Subcutaneous abdominal adipose tissue (tissue), 5 donors: ENCODE measurements at regions not wholly inside any gene's neighbourhood (a gene's known extent, or its start where the extent isn't known, plus 50 kb on each side); places are given as distances from the start of the nearest gene placed in this dataset.
"Not testable (repeated sequence)": the region's sequence is repeated elsewhere in the genome, so short reads cannot be mapped to it uniquely, and the experiment has no call there.

Experiments used
- H3K27ac ChIP-seq: one replicate; pipeline ENCODE4 v1.7.0; 2013; ENCODE audit warnings: low read depth, mild to moderate bottlenecking, inconsistent platforms, low read length, moderate library complexity
- H3K27me3 ChIP-seq, 5 donors: one replicate each; pipeline ENCODE4 v1.7.0; 2013; ENCODE audit warnings: low read length in 5 of 5, inconsistent platforms in 1 of 5; ENCODE audit not compliant: control insufficient read depth in 5 of 5, insufficient read depth in 4 of 5
- H3K36me3 ChIP-seq, 5 donors: one replicate each; pipeline ENCODE4 v1.7.0; 2013; ENCODE audit warnings: low read length in 5 of 5; ENCODE audit not compliant: control insufficient read depth in 5 of 5, insufficient read depth in 5 of 5
- H3K4me1 ChIP-seq, 5 donors: one replicate each; pipeline ENCODE4 v1.7.0; 2013; ENCODE audit warnings: low read length in 5 of 5, mild to moderate bottlenecking in 3 of 5, moderate library complexity in 1 of 5; ENCODE audit not compliant: control insufficient read depth in 5 of 5, insufficient read depth in 5 of 5
- H3K4me3 ChIP-seq, 5 donors: one replicate each; pipeline ENCODE4 v1.7.0; 2013; ENCODE audit warnings: low read length in 5 of 5, low read depth in 1 of 5
- H3K9ac ChIP-seq, 5 donors: one replicate each; pipeline ENCODE4 v1.7.0; 2013; ENCODE audit warnings: low read length in 5 of 5, mild to moderate bottlenecking in 4 of 5, moderate library complexity in 3 of 5
- H3K9me3 ChIP-seq, 5 donors: one replicate each; pipeline ENCODE4 v1.7.0; 2013; ENCODE audit warnings: low read length in 5 of 5; ENCODE audit not compliant: control insufficient read depth in 5 of 5
- donor health status: healthy.
- donor health status: healthy.
- donor health status: healthy.
- donor health status: healthy.
- donor health status: healthy.

- Histone ChIP-seq H3K27me3 (peaks cover 0 to 2% (median 0%) of the 10 kb centered on the region in 5 donors), H3K27ac (no peak overlapping the region), H3K4me1 (no peaks in the 10 kb centered on the region), H3K9me3 (no peaks in the 10 kb centered on the region), H3K36me3 (no peaks in the 10 kb centered on the region), H3K4me3 (no peak overlapping the region), H3K9ac (no peak overlapping the region)
Measured at GRCh38 chr12:11976005-11976404, 94.7 kb upstream of the BCL2L14 start.

- H3K27me3 ChIP-seq = no peaks in the 10 kb centered on the region
- H3K36me3 ChIP-seq = no peaks in the 10 kb centered on the region
- no peaks in the 10 kb centered on the region for H3K9me3 ChIP-seq
- no peak overlapping the region for H3K9ac ChIP-seq
- no peak overlapping the region for H3K27ac ChIP-seq
- peaks cover 0 to 5% (median 0%) of the 10 kb centered on the region in 5 donors for H3K4me1 ChIP-seq
- no peak overlapping the region for H3K4me3 ChIP-seq
Measured at GRCh38 chr12:11978726-11979384, 91.9 kb upstream of the BCL2L14 start.

- H3K9me3 ChIP-seq = no peaks in the 10 kb centered on the region
- no peaks in the 10 kb centered on the region for H3K27me3 ChIP-seq
- H3K4me1 ChIP-seq = peaks cover 0 to 5% (median 0%) of the 10 kb centered on the region in 5 donors
- no peaks in the 10 kb centered on the region for H3K36me3 ChIP-seq
- no peak overlapping the region for H3K4me3 ChIP-seq
- no peak overlapping the region for H3K27ac ChIP-seq
- H3K9ac ChIP-seq = no peak overlapping the region
Measured at GRCh38 chr12:11980115-11980514, 90.6 kb upstream of the BCL2L14 start.

GRCh38 chr12:11981121-11981733, 89.5 kb upstream of the BCL2L14 start:
- H3K36me3 ChIP-seq = no peaks in the 10 kb centered on the region
- no peak overlapping the region for H3K27ac ChIP-seq
- H3K4me3 ChIP-seq = no peak overlapping the region
- H3K4me1 ChIP-seq = peaks cover 0 to 5% (median 0%) of the 10 kb centered on the region in 5 donors
- no peaks in the 10 kb centered on the region for H3K27me3 ChIP-seq
- no peak overlapping the region for H3K9ac ChIP-seq
- no peaks in the 10 kb centered on the region for H3K9me3 ChIP-seq

GRCh38 chr12:11984417-11984816, 86.3 kb upstream of the BCL2L14 start:
- H3K27ac ChIP-seq = no peak overlapping the region
- H3K27me3 ChIP-seq = no peaks in the 10 kb centered on the region
- no peak overlapping the region for H3K9ac ChIP-seq
- no peak overlapping the region for H3K4me3 ChIP-seq
- H3K36me3 ChIP-seq = no peaks in the 10 kb centered on the region
- peaks cover 0 to 5% (median 0%) of the 10 kb centered on the region in 5 donors for H3K4me1 ChIP-seq
- no peaks in the 10 kb centered on the region for H3K9me3 ChIP-seq

- Histone ChIP-seq H3K9me3 (no peaks in the 10 kb centered on the region), H3K27ac (no peak overlapping the region), H3K36me3 (no peaks in the 10 kb centered on the region), H3K27me3 (no peaks in the 10 kb centered on the region), H3K4me1 (peaks cover 0 to 4% (median 0%) of the 10 kb centered on the region in 5 donors), H3K4me3 (no peak overlapping the region), H3K9ac (no peak overlapping the region)
Measured at GRCh38 chr12:11986165-11986564, 84.6 kb upstream of the BCL2L14 start.

GRCh38 chr12:11987901-11988300, 82.8 kb upstream of the BCL2L14 start:
- no peak overlapping the region for H3K4me3 ChIP-seq
- H3K27ac ChIP-seq = no peak overlapping the region
- H3K27me3 ChIP-seq = no peaks in the 10 kb centered on the region
- H3K36me3 ChIP-seq = no peaks in the 10 kb centered on the region
- H3K9ac ChIP-seq = no peak overlapping the region
- peaks cover 0 to 5% (median 0%) of the 10 kb centered on the region in 5 donors for H3K9me3 ChIP-seq
- H3K4me1 ChIP-seq = no peaks in the 10 kb centered on the region

GRCh38 chr12:11991604-11992003, 79.1 kb upstream of the BCL2L14 start:
- H3K4me3 ChIP-seq = no peak overlapping the region
- H3K9ac ChIP-seq = no peak overlapping the region
- H3K9me3 ChIP-seq = peaks cover 0 to 5% (median 0%) of the 10 kb centered on the region in 5 donors
- H3K4me1 ChIP-seq = no peaks in the 10 kb centered on the region
- H3K36me3 ChIP-seq = no peaks in the 10 kb centered on the region
- H3K27ac ChIP-seq = no peak overlapping the region
- H3K27me3 ChIP-seq = no peaks in the 10 kb centered on the region

- H3K9ac ChIP-seq = no peak overlapping the region
- no peak overlapping the region for H3K27ac ChIP-seq
- no peaks in the 10 kb centered on the region for H3K4me1 ChIP-seq
- H3K9me3 ChIP-seq = peaks cover 0 to 5% (median 0%) of the 10 kb centered on the region in 5 donors
- H3K27me3 ChIP-seq = no peaks in the 10 kb centered on the region
- no peak overlapping the region for H3K4me3 ChIP-seq
- no peaks in the 10 kb centered on the region for H3K36me3 ChIP-seq
Measured at GRCh38 chr12:11992515-11992914, 78.2 kb upstream of the BCL2L14 start.

GRCh38 chr12:11998307-11998943, 72.3 kb upstream of the BCL2L14 start:
- not testable (repeated sequence) for H3K36me3 ChIP-seq, H3K4me3 ChIP-seq, H3K27ac ChIP-seq, H3K9ac ChIP-seq, H3K4me1 ChIP-seq, H3K9me3 ChIP-seq, H3K27me3 ChIP-seq
